GM19438 (cell line): ENCODE measurements at regions not wholly inside any gene's neighbourhood (a gene's known extent, or its start where the extent isn't known, plus 50 kb on each side); places are given as distances from the start of the nearest gene placed in this dataset.
"Not testable (repeated sequence)": the region's sequence is repeated elsewhere in the genome, so short reads cannot be mapped to it uniquely, and the experiment has no call there.

Experiments used
- ATAC-seq: cut with Tn5 transposase; IDR thresholded peaks from one replicate; pipeline ENCODE4 v1.9.1; 2021; ENCODE audit warnings: low read depth; ENCODE audit not compliant: unreplicated experiment

DNA sequence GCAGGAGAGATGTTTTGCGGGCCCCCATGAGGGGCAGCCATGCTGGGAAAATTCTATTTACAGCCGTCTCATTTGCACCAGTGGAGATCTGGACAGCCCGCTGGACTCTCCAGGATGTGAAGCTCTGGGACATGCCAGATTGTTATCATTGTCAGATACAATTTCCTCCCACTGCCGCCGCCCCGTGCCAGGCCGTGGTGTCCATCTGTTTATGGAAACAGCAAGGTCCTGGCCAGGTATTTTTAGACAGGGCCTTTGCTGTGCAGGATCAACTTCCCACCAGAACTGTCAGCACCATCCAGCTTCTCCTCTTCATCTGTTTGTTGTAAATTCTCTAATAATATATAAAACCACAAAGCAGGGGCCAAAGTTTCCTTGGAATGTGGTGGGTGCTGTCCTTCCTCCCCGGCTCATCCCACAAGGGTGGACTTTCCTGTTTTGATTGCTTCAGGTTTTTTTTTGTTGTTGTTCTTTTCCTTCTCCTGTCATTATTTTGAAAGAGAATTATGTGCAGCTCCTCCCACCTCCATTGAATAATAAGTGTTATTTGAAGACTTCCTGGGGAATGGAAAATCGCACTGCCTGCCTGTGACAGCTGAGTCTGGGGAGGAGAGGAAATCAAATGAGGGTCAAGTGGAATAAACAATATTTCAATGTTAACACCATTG is 398.1 kb downstream of the TNS1 start:
- ATAC-seq, result no peak

DNA sequence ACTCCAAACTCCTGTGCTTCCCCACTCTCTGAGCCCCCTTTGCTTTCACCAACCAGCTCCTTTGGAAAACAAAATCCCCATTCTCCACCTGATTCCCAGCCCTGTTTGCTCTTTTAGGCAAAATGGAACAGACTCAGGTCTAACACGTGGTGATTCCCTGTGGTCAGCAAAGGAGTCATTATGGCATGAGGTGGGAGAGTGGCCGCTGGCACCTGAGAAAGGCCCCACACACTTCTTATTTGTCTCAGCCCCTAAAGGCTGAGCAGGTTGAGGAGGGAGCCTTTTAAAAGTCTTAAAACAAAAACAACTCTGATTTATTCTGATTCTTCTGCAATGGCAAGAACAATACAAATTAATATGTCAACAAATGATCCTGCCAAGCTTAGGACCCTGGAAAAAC is 401.2 kb downstream of the TNS1 start:
- ATAC-seq, result no peak

DNA sequence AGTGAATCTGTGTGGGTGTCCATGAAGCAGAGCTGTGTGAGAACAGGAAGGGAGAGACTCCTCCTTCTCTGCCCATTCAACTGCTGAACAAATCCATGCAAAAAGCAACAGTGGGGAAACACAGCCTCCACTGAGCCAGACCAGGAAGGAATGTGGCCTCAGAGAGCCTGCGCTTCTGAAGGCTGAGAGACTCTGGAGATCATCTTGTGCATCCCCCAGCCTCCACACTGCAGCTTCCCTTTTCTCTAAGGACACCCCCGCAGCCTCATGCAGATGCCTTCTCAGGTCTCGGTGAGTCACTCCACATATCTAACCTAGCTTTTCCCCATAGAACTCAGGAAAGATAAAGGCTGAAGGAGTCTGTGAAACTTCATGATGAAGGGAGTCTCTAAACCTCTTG is 402.9 kb downstream of the TNS1 start:
- ATAC-seq, result no peak

DNA sequence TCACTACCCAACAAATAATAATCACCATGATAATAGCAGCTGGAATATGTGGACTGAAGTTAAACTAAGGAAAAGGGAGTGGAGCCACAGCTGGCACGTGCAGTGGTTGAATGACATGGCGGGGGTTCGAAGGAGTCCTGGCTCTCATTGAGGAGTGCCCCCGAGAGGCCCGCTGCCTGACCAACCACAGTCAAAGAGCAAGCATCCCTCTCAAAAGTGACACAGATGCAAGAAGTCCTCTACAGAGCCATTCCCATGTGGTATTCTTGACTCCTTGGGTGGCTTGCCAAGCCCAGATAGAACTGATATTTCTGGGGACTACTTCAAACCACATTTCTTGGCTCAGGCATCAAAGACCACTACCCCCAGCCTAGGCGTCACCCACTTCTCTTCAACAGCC is 405.1 kb downstream of the TNS1 start:
- no peak for ATAC-seq

DNA sequence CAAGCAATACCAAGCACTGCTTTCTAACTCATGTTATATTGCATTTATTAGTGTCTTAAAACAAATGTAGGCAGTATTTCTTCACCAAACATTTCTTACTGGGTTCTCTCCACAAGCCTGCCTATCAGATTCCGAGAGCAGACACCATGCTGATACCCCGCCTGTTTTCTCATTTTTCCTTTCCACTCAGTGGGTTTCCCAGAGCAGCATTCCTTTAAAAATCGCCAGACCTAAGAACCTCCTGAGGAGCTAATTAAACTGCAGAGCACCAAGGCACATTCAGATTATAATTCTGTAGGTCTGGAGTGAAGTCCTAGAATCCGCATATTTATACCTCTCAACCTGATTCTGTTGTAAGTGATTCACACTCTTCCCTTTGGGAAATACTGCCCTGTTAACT is 405.6 kb downstream of the TNS1 start:
- no peak for ATAC-seq

DNA sequence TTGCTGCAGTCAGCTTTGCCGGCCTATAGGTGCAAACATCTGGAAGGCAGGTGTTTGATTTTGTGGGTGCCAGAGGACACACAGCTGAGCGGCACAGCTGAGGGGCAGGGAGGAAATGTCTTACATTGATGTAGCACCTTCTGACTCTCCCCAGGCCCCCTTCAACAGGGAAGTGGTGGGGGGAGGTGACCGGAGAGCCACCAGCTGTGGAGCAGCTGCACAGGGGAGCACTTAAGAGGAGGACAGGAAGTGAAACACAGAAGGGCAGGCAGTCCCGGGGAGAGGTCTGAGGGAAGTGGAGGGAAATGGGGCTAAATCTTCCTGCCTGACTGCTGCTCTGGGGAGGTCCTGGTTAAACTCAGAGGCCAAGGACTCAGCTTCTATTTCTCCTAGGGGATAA is 409.1 kb downstream of the TNS1 start:
- ATAC-seq, result no peak

DNA sequence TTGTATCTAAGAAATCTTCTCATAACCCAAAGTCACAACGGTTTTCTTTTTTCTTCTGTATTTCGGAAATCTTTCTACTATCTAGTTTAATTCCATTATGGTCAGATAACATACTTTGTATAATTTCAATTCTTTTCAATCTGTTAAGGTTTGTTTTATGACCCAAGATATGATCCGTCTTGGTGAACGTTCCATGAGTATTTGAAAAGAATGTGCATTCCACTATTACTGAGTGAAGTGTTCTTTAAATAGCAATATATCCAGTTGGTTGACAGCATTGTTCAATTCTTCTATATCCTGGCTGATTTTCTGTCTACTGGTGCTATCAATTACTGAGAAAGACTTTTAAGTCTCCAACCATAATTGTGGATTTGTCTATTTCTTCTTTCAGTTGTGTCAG is 414.5 kb downstream of the TNS1 start:
- no peak for ATAC-seq

DNA sequence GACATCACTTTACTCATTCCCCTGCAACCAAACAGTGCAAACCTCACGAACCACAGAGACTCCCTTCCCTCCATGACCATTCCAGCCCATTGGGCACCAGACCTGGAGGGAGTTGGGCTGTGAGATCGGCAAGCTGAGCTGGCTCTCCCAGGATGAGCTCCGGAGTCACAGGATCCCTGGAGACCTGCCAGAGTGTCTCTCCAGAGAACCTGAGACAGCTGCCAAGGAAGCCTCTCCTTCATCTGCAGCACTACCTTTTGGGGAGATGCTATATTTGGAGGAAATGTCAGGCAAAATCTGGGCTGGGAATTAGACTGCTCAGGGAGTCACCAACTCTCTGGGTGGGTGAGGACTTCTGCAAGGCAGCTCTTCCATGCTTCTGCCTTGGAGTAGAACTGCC is 417.4 kb downstream of the TNS1 start:
- ATAC-seq, result no peak

DNA sequence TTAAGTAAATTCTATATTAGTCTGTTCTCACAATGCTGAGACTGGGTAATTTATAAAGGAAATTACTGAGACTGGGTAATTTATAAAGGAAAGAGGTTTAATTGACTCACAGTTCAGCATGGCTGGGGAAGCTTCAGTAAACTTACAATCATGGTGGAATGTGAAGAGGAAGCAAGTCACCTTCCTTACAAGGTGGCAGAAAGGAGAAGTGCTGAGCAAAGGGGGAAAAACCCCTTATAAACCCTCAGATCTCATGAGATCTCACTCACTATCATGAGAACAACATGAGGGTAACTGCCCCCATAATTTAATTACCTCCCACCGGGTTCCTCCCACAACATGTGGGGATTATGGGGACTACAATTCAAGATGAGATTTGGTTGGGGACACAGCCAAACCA is 422.4 kb downstream of the TNS1 start:
- ATAC-seq, result not testable (repeated sequence)

DNA sequence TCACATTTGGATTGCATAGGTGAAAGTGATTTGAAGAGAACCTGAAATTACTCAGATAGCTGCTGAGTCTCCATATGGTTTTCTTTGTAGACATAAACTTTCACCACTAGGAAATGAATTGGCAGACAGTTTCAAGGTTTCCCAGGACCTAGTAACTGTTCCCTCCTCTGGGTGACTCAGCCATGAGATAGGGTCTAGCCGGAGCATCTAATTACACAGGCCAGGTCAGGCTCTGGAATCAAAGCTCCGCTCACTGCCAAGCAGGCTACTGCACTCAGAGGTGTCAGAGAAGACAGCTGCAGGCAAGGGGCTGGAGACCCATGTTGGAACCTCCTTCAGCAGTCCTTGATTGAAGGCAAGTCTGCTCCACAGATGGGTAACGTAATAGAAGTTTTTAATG is 429.2 kb downstream of the TNS1 start:
- no peak for ATAC-seq

DNA sequence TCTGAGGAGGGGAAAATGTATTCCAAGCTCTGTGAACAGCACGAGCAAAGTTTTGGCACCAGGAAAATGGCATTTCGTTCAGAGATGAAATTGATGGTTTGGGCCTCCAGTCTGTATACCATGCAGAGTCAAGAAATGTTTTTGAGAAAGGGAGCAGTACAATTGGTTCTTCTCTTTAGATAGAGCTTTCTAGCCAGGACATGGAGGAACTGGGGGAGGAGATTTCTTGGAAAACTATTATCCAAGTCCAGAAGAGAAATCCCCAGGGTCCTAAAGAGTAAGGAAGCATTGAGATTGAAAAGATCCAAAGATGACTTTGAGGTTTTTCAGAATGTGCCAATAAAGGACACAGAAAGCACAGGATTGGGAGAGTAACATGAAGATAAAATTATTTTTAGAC is 432.4 kb downstream of the TNS1 start:
- no peak for ATAC-seq

DNA sequence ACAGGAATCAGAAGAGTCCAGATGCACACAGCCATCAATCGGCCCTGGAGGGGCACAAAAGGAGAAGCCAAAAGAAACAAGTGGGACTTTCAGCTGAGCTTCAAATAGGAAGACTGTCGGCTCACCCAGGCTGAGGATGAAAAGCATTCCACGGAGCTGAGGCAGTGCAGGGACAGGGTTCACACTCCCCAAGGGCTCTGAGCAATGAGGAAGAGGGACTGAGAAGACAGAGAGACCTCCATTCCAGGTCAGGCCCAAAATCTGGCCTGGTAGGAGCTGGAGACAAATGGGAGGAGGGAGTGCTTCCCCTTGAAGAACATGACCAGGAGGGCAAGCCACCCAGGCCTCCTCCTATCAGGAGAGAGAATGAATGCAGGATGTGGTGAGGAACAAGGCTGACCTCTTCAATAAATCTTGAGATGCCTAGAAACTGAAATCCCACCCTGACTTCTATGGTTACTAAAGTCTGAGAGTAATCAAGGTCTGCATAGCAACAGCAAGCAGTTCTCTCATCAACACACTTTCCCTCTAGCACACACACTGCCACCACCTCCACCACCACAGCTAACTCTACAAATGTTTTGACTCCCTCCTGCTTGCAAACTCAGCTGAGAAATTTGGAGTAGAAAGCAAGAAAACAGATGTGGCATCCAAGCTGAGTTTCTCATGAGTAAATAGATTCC is 434.4 kb downstream of the TNS1 start:
- no peak for ATAC-seq

DNA sequence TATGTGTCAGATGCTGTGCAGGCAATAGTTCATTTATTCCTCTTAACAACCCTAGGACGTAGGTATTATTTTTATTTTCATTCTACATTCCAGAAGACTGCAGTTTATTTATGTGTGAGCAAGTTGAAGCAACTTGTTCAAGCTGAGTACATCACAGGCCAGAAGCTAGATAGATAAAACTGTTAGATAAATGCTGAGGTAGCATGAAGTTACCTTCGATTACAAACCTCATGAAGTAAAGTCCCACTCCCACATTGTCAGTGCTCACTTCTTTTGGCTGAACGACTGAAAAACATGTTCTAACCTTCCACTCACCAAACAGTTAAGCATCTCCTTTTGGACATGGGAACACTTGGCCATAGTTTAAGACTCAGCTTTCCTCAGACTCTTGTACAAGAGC is 439.2 kb downstream of the TNS1 start:
- ATAC-seq, result no peak

DNA sequence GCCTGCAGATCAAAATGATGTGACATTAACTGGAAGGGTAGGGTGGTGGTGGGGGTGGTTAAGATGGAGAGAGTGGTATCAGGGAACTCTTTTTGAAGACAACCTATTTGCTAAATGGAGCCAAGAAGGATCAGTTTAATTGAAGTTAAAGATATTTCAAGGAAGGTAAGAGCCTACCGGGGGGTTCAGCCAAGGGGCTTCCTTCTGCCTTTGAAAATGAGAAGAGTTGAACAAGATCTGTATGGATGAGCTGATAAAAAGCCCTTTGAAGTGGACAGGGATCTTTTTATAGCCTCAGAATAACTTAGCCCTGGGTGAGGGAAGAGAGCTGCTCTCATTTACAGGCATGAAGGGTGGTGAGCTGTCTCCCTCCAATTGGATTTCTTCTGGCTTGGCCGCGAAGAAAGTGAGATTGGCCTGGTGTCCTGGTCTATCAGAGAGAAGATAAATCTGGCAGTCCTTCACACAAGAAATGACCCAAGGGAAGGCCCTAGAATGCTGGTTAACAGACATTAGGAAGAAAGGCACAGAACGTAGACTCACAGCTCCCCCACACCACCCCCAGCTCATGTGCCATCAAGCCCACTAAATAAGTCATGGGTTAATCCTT is 439.8 kb downstream of the TNS1 start:
- no peak for ATAC-seq

DNA sequence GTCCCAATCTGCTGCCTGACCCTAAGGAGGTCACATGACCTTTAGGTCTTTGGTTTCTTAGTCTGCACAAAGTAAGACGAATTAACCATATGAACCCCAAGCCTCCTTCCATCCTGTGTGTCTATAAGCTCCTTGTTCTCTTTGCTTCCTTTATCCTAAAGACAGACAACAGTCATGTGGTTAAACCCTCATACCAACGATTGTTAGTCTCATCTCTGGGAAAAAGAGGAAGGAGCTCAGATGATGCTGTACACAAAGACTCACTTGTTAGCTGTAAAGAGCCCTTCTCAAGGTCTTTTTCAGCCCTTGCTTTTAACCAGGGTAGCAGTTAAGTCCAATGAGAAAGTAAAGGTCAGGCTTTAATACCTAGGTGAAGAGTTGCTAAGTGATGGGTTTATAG is 443.7 kb downstream of the TNS1 start:
- no peak for ATAC-seq

DNA sequence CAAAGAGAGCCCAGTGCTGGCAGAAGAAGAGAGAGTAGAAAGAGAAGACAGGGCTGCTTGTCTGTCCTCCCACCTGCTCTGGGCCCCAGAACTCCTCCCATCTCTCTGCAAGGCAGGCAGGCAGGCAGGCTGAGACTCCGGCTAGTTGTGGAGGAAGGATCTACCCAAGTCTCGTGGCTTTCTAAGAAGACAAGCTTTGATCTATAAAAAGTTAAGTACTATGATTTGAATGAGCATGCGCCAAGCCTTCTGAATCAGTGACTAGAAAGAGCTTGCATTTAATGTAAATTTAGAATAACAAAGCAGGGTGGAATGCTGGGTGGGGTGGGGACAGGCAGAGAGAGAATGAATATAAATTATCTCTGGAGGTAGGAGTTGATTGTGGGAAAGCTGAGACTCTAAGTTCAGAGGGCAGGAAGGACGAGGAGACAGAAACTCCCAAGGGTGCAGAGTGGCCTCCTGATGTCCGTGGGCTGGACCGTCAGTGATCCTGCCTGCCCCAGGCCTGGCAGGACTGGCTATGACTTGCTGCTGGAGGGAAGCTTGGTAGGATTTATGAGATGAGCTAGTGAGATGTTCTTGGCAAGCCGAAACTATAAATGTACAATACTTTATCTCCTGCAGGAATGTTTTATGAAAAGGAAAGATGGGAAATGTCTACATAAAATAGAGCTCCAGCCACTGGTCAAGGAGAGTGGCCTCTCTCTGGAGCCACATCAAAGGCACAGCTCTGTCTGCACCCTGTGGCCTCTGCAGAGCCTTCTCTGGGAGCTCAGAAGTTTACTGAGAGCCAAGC is 447.5 kb downstream of the TNS1 start:
- no peak for ATAC-seq

DNA sequence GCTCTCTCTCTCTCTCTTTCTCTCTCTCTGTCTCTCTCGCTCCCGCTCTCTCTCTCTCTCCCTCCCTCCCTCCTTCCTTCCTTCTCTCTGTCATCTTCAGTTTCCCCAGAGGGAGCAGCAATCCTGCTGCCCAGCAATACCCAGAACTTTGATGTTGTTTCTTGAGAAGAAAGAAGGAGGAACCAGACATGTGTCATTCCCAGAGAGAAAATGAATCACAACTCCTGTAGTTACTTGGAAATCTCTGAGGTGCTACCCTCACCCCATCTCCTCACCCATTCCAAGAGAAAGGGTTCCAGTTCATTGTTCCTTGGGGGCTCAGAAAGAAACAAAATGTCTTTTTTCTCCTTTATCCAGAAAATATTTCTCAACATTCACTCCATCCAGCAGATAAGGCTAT is 449.1 kb downstream of the TNS1 start:
- ATAC-seq, result no peak

DNA sequence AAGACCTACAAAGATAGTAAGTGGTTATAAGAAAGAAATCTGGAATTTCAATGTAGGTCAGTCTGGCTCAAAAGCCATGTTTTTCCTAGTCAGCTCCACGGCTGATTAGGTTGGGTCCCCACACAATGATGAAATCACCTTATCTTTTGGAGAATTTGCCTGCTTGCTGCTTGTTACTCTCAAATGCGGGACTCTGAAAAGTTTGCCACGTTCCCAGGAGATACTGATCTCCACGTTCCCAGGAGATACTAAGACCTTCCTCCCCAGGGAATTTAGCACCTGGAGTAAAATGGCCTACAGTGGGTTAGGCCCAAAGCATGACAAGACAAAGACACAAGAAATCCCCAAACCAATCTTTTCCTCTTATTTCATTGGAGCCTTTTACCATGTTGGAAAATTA is 449.6 kb downstream of the TNS1 start:
- ATAC-seq, result no peak

DNA sequence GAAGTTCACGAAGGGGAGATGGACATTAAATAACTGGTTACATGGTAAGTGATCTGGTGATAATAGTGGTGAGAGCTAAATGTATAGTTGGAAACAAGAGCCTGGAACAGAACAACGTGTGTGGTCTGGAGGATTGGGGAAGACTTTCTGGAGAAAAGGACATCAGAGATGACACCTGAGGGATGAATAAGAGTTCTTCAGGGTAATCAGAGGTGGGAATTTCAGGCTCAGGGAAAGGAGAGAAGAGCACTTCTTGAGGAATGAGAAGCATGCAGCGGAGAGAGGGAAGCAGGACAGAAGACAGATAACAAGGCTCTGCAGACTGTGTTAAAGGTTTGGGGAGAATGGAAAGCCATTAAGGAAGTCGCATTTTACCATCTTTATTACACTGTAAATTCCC is 450.7 kb downstream of the TNS1 start:
- no peak for ATAC-seq

DNA sequence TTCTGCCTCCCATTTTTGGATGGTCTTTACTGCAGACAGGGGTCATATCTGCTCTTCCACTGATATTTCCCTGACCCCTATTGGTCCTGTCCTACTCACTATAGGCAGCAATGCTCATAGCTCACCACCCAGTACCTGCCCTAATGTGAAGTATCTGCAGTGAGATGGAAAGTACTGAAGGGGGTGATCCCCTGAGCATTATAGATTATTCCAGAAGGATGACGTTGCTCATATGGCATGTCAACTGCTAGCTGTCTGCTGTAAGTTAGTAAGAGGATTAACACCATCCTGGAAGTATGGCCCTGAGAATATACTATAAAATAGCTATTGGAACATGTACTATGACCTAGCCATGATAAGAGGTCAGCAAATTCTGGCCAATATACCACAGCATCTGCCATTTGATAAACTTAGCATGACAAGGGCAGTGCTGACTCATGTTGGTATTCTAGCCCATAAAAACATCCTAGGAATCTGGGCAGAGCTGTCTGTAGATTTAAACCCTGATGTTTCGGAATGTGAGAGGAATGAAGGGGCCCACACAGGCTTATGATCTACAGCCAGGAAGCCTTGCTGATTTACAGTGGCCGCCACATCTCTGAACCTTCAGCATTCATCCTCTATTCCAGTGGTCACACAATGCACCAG is 451.4 kb downstream of the TNS1 start:
- no peak for ATAC-seq

DNA sequence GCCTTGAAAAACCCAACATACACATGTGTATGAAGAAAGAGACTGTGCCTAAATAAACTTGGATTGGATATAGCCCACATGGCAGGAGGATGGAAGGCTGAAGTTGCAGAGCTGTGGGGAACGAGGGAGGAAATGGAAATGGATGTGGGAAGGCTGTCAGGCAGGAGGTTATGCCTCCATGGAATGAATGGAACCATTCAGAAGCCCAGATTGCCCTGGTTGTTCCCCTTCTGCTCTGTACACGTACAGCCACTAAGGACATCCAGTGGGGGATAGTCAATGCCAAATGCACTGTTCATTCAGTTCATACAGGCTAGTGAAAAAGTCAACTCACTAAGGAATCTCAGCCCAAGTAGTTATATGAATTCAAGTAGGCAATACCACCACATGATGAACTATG is 463.7 kb downstream of the TNS1 start:
- no peak for ATAC-seq
